ENCODE measurements at regions not wholly inside any gene's neighbourhood (a gene's known extent, or its start where the extent isn't known, plus 50 kb on each side); places are given as distances from the start of the nearest gene placed in this dataset.

GRCh38 chr18:44067186-44067585 lies 613.5 kb upstream of the SETBP1 start:
- H3K4me3 ChIP-seq (ENCODE audit: low read depth, low read length), result no peak overlapping the region
- H3K79me2 ChIP-seq (ENCODE audit: control insufficient read depth, insufficient read depth, low read length, unreplicated experiment), result no peaks in the 10 kb centered on the region
- H2AFZ ChIP-seq (ENCODE audit: low read length, unreplicated experiment), result no peak overlapping the region
- no peak overlapping the region for H3K27ac ChIP-seq (ENCODE audit: low read depth, low read length)
- H3K4me1 ChIP-seq (ENCODE audit: control insufficient read depth, insufficient read depth, low read length, unreplicated experiment), result no peaks in the 10 kb centered on the region
- H3K27me3 ChIP-seq (ENCODE audit: insufficient read depth, low read length), result no peaks in the 10 kb centered on the region
- no peaks in the 10 kb centered on the region for H3K36me3 ChIP-seq (ENCODE audit: insufficient read depth, low read length)

- Histone ChIP-seq H3K36me3 (ENCODE audit: insufficient read depth, low read length) (no peaks in the 10 kb centered on the region), H3K4me3 (ENCODE audit: low read depth, low read length) (no peak overlapping the region), H3K27me3 (ENCODE audit: insufficient read depth, low read length) (no peaks in the 10 kb centered on the region), H2AFZ (ENCODE audit: low read length, unreplicated experiment) (no peak overlapping the region), H3K27ac (ENCODE audit: low read depth, low read length) (no peak overlapping the region), H3K79me2 (ENCODE audit: control insufficient read depth, insufficient read depth, low read length, unreplicated experiment) (no peaks in the 10 kb centered on the region), H3K4me1 (ENCODE audit: control insufficient read depth, insufficient read depth, low read length, unreplicated experiment) (peaks cover 8% of the 10 kb centered on the region)
These were observed 605.6 kb upstream of the SETBP1 start for GRCh38 chr18:44075038-44075437.

- H3K27ac ChIP-seq (ENCODE audit: low read depth, low read length), result peak overlapping the region; percentile 63
- no peaks in the 10 kb centered on the region for H3K36me3 ChIP-seq (ENCODE audit: insufficient read depth, low read length)
- H3K4me3 ChIP-seq (ENCODE audit: low read depth, low read length), result no peak overlapping the region
- H3K27me3 ChIP-seq (ENCODE audit: insufficient read depth, low read length), result no peaks in the 10 kb centered on the region
- H2AFZ ChIP-seq (ENCODE audit: low read length, unreplicated experiment), result peak overlapping the region; percentile 82
- H3K79me2 ChIP-seq (ENCODE audit: control insufficient read depth, insufficient read depth, low read length, unreplicated experiment), result no peaks in the 10 kb centered on the region
- peaks cover 17% of the 10 kb centered on the region for H3K4me1 ChIP-seq (ENCODE audit: control insufficient read depth, insufficient read depth, low read length, unreplicated experiment)
These were observed 601.1 kb upstream of the SETBP1 start for GRCh38 chr18:44079606-44080005.

GRCh38 chr18:44080054-44080453 lies 600.6 kb upstream of the SETBP1 start:
- no peak overlapping the region for H2AFZ ChIP-seq (ENCODE audit: low read length, unreplicated experiment)
- H3K4me3 ChIP-seq (ENCODE audit: low read depth, low read length), result no peak overlapping the region
- peaks cover 17% of the 10 kb centered on the region for H3K4me1 ChIP-seq (ENCODE audit: control insufficient read depth, insufficient read depth, low read length, unreplicated experiment)
- H3K36me3 ChIP-seq (ENCODE audit: insufficient read depth, low read length), result no peaks in the 10 kb centered on the region
- H3K79me2 ChIP-seq (ENCODE audit: control insufficient read depth, insufficient read depth, low read length, unreplicated experiment), result no peaks in the 10 kb centered on the region
- H3K27me3 ChIP-seq (ENCODE audit: insufficient read depth, low read length), result no peaks in the 10 kb centered on the region
- H3K27ac ChIP-seq (ENCODE audit: low read depth, low read length), result peak overlapping the region; percentile 63

GRCh38 chr18:44089732-44090131 lies 591.0 kb upstream of the SETBP1 start:
- H3K27me3 ChIP-seq (ENCODE audit: insufficient read depth, low read length), result no peaks in the 10 kb centered on the region
- H3K4me3 ChIP-seq (ENCODE audit: low read depth, low read length), result no peak overlapping the region
- H3K4me1 ChIP-seq (ENCODE audit: control insufficient read depth, insufficient read depth, low read length, unreplicated experiment), result peaks cover 7% of the 10 kb centered on the region
- no peaks in the 10 kb centered on the region for H3K36me3 ChIP-seq (ENCODE audit: insufficient read depth, low read length)
- peak overlapping the region; percentile 52 for H2AFZ ChIP-seq (ENCODE audit: low read length, unreplicated experiment)
- no peak overlapping the region for H3K27ac ChIP-seq (ENCODE audit: low read depth, low read length)
- H3K79me2 ChIP-seq (ENCODE audit: control insufficient read depth, insufficient read depth, low read length, unreplicated experiment), result no peaks in the 10 kb centered on the region

GRCh38 chr18:44090453-44090852 lies 590.2 kb upstream of the SETBP1 start:
- no peaks in the 10 kb centered on the region for H3K79me2 ChIP-seq (ENCODE audit: control insufficient read depth, insufficient read depth, low read length, unreplicated experiment)
- H3K27ac ChIP-seq (ENCODE audit: low read depth, low read length), result no peak overlapping the region
- no peaks in the 10 kb centered on the region for H3K36me3 ChIP-seq (ENCODE audit: insufficient read depth, low read length)
- H3K4me3 ChIP-seq (ENCODE audit: low read depth, low read length), result no peak overlapping the region
- no peaks in the 10 kb centered on the region for H3K27me3 ChIP-seq (ENCODE audit: insufficient read depth, low read length)
- peaks cover 7% of the 10 kb centered on the region for H3K4me1 ChIP-seq (ENCODE audit: control insufficient read depth, insufficient read depth, low read length, unreplicated experiment)
- H2AFZ ChIP-seq (ENCODE audit: low read length, unreplicated experiment), result peak overlapping the region; percentile 52

GRCh38 chr18:44093253-44093652 lies 587.4 kb upstream of the SETBP1 start:
- no peak overlapping the region for H2AFZ ChIP-seq (ENCODE audit: low read length, unreplicated experiment)
- H3K27me3 ChIP-seq (ENCODE audit: insufficient read depth, low read length), result no peaks in the 10 kb centered on the region
- H3K79me2 ChIP-seq (ENCODE audit: control insufficient read depth, insufficient read depth, low read length, unreplicated experiment), result no peaks in the 10 kb centered on the region
- peaks cover 9% of the 10 kb centered on the region for H3K4me1 ChIP-seq (ENCODE audit: control insufficient read depth, insufficient read depth, low read length, unreplicated experiment)
- H3K36me3 ChIP-seq (ENCODE audit: insufficient read depth, low read length), result no peaks in the 10 kb centered on the region
- no peak overlapping the region for H3K4me3 ChIP-seq (ENCODE audit: low read depth, low read length)
- no peak overlapping the region for H3K27ac ChIP-seq (ENCODE audit: low read depth, low read length)

- Histone ChIP-seq H2AFZ (ENCODE audit: low read length, unreplicated experiment) (no peak overlapping the region), H3K4me3 (ENCODE audit: low read depth, low read length) (no peak overlapping the region), H3K27me3 (ENCODE audit: insufficient read depth, low read length) (no peaks in the 10 kb centered on the region), H3K79me2 (ENCODE audit: control insufficient read depth, insufficient read depth, low read length, unreplicated experiment) (no peaks in the 10 kb centered on the region), H3K36me3 (ENCODE audit: insufficient read depth, low read length) (no peaks in the 10 kb centered on the region), H3K27ac (ENCODE audit: low read depth, low read length) (no peak overlapping the region), H3K4me1 (ENCODE audit: control insufficient read depth, insufficient read depth, low read length, unreplicated experiment) (peaks cover 3% of the 10 kb centered on the region)
These were observed 584.7 kb upstream of the SETBP1 start for GRCh38 chr18:44096016-44096415.

GRCh38 chr18:44098551-44099098 lies 582.1 kb upstream of the SETBP1 start:
- no peak overlapping the region for H3K4me3 ChIP-seq (ENCODE audit: low read depth, low read length)
- H2AFZ ChIP-seq (ENCODE audit: low read length, unreplicated experiment), result peak overlapping the region; percentile 44
- H3K27ac ChIP-seq (ENCODE audit: low read depth, low read length), result no peak overlapping the region

GRCh38 chr18:44107187-44107586 lies 573.5 kb upstream of the SETBP1 start:
- Histone ChIP-seq H3K27me3 (ENCODE audit: insufficient read depth, low read length) (no peaks in the 10 kb centered on the region), H3K4me1 (ENCODE audit: control insufficient read depth, insufficient read depth, low read length, unreplicated experiment) (no peaks in the 10 kb centered on the region), H3K79me2 (ENCODE audit: control insufficient read depth, insufficient read depth, low read length, unreplicated experiment) (no peaks in the 10 kb centered on the region), H2AFZ (ENCODE audit: low read length, unreplicated experiment) (no peak overlapping the region), H3K36me3 (ENCODE audit: insufficient read depth, low read length) (no peaks in the 10 kb centered on the region), H3K27ac (ENCODE audit: low read depth, low read length) (no peak overlapping the region), H3K4me3 (ENCODE audit: low read depth, low read length) (no peak overlapping the region)

More at GRCh38 chr18:44098551-44099098, 582.1 kb upstream of the SETBP1 start:
- Histone ChIP-seq H3K27me3 (ENCODE audit: insufficient read depth, low read length) (no peaks in the 10 kb centered on the region), H3K36me3 (ENCODE audit: insufficient read depth, low read length) (no peaks in the 10 kb centered on the region), H3K79me2 (ENCODE audit: control insufficient read depth, insufficient read depth, low read length, unreplicated experiment) (no peaks in the 10 kb centered on the region), H3K4me1 (ENCODE audit: control insufficient read depth, insufficient read depth, low read length, unreplicated experiment) (peaks cover 3% of the 10 kb centered on the region)

GRCh38 chr18:44111337-44111736 lies 569.4 kb upstream of the SETBP1 start:
- H3K4me1 ChIP-seq (ENCODE audit: control insufficient read depth, insufficient read depth, low read length, unreplicated experiment), result no peaks in the 10 kb centered on the region
- H3K27me3 ChIP-seq (ENCODE audit: insufficient read depth, low read length), result no peaks in the 10 kb centered on the region
- no peaks in the 10 kb centered on the region for H3K79me2 ChIP-seq (ENCODE audit: control insufficient read depth, insufficient read depth, low read length, unreplicated experiment)
- H3K27ac ChIP-seq (ENCODE audit: low read depth, low read length), result no peak overlapping the region
- H2AFZ ChIP-seq (ENCODE audit: low read length, unreplicated experiment), result no peak overlapping the region
- H3K36me3 ChIP-seq (ENCODE audit: insufficient read depth, low read length), result no peaks in the 10 kb centered on the region
- no peak overlapping the region for H3K4me3 ChIP-seq (ENCODE audit: low read depth, low read length)

Measured in ACC112 (cell line).